ENCODE measurements at regions not wholly inside any gene's neighbourhood (a gene's known extent, or its start where the extent isn't known, plus 50 kb on each side); places are given as distances from the start of the nearest gene placed in this dataset.

- Histone ChIP-seq H3K4me2 (ENCODE audit: insufficient read depth, low read length) (no peak overlapping the region), H4K20me1 (ENCODE audit: insufficient read depth, low read length) (no peaks in the 10 kb centered on the region), H2AFZ (ENCODE audit: low read depth, low read length) (no peak overlapping the region), H3K9me3 (ENCODE audit: insufficient read depth, low read length, severe bottlenecking) (no peaks in the 10 kb centered on the region), H3K4me3 (ENCODE audit: low read depth in 1 of 2, low read length in 2 of 2) (no peak overlapping the region), H3K27ac (ENCODE audit: low read length) (no peak overlapping the region), H3K9ac (ENCODE audit: low read depth, low read length) (no peak overlapping the region), H3K79me2 (ENCODE audit: insufficient read depth, low read length) (no peaks in the 10 kb centered on the region), H3K36me3 (ENCODE audit: insufficient read depth, low read length) (no peaks in the 10 kb centered on the region), H3K4me1 (ENCODE audit: insufficient read depth, low read length) (no peaks in the 10 kb centered on the region), H3K27me3 (ENCODE audit: insufficient read depth, low read length, poor library complexity) (no peaks in the 10 kb centered on the region)
- ATAC-seq (ENCODE audit: insufficient read depth, low read depth) (no peak), DNase-seq (no peak)
- TF ChIP-seq, protein P1, sequence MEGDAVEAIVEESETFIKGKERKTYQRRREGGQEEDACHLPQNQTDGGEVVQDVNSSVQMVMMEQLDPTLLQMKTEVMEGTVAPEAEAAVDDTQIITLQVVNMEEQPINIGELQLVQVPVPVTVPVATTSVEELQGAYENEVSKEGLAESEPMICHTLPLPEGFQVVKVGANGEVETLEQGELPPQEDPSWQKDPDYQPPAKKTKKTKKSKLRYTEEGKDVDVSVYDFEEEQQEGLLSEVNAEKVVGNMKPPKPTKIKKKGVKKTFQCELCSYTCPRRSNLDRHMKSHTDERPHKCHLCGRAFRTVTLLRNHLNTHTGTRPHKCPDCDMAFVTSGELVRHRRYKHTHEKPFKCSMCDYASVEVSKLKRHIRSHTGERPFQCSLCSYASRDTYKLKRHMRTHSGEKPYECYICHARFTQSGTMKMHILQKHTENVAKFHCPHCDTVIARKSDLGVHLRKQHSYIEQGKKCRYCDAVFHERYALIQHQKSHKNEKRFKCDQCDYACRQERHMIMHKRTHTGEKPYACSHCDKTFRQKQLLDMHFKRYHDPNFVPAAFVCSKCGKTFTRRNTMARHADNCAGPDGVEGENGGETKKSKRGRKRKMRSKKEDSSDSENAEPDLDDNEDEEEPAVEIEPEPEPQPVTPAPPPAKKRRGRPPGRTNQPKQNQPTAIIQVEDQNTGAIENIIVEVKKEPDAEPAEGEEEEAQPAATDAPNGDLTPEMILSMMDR (IDR thresholded peaks at IDR 0.05; ENCODE audit: borderline replicate concordance, extremely low read depth, low read length, poor library complexity, severe bottlenecking) = no peak
- no peak for TF ChIP-seq EZH2 (IDR thresholded peaks at IDR 0.05; ENCODE audit: borderline replicate concordance, low read depth, low read length, severe bottlenecking)
Measured at GRCh38 chr6:88513471-88513870, 347.3 kb upstream of the CNR1 start.

GRCh38 chr6:88512951-88513350 is 346.8 kb upstream of the CNR1 start:
- Histone ChIP-seq H3K9me3 (ENCODE audit: insufficient read depth, low read length, severe bottlenecking) (no peaks in the 10 kb centered on the region), H2AFZ (ENCODE audit: low read depth, low read length) (no peak overlapping the region), H3K9ac (ENCODE audit: low read depth, low read length) (no peak overlapping the region), H4K20me1 (ENCODE audit: insufficient read depth, low read length) (no peaks in the 10 kb centered on the region), H3K27me3 (ENCODE audit: insufficient read depth, low read length, poor library complexity) (no peaks in the 10 kb centered on the region), H3K4me3 (ENCODE audit: low read depth in 1 of 2, low read length in 2 of 2) (no peak overlapping the region), H3K4me2 (ENCODE audit: insufficient read depth, low read length) (no peak overlapping the region), H3K27ac (ENCODE audit: low read length) (no peak overlapping the region), H3K4me1 (ENCODE audit: insufficient read depth, low read length) (no peaks in the 10 kb centered on the region), H3K36me3 (ENCODE audit: insufficient read depth, low read length) (no peaks in the 10 kb centered on the region), H3K79me2 (ENCODE audit: insufficient read depth, low read length) (no peaks in the 10 kb centered on the region)
- TF ChIP-seq EZH2 (IDR thresholded peaks at IDR 0.05; ENCODE audit: borderline replicate concordance, low read depth, low read length, severe bottlenecking) = no peak
- TF ChIP-seq, protein P1 (IDR thresholded peaks at IDR 0.05; ENCODE audit: borderline replicate concordance, extremely low read depth, low read length, poor library complexity, severe bottlenecking) = no peak
- DNase-seq = no peak
- no peak for ATAC-seq (ENCODE audit: insufficient read depth, low read depth)

DNA sequence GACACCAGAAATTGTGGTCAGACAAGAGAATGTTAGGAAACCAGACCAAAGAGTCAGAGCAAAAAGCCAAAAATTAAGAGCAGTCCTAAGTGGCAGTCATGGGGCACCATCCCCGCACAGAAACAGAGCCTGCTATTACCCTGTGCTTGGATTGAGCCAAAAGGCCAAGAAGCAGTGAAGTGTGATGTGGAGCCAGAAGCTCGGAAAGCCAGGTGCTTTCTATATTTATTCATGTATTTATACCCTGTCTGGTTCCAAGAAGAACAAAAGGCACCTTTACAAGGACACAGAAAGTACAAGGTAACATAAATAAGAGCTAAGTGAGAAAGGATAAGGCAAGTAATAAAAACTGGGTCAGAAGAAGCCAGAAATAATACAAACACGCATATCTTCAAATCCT is 336.2 kb upstream of the CNR1 start:
- TF ChIP-seq EZH2 (IDR thresholded peaks at IDR 0.05; ENCODE audit: borderline replicate concordance, low read depth, low read length, severe bottlenecking) = no peak
- TF ChIP-seq, protein P1 (IDR thresholded peaks at IDR 0.05; ENCODE audit: borderline replicate concordance, extremely low read depth, low read length, poor library complexity, severe bottlenecking) = no peak
- Histone ChIP-seq H3K79me2 (ENCODE audit: insufficient read depth, low read length) (no peaks in the 10 kb centered on the region), H2AFZ (ENCODE audit: low read depth, low read length) (no peak overlapping the region), H3K36me3 (ENCODE audit: insufficient read depth, low read length) (no peaks in the 10 kb centered on the region), H3K9me3 (ENCODE audit: insufficient read depth, low read length, severe bottlenecking) (peaks cover 5% of the 10 kb centered on the region), H3K27ac (ENCODE audit: low read length) (no peak overlapping the region), H4K20me1 (ENCODE audit: insufficient read depth, low read length) (no peaks in the 10 kb centered on the region), H3K4me2 (ENCODE audit: insufficient read depth, low read length) (no peak overlapping the region), H3K4me3 (ENCODE audit: low read depth in 1 of 2, low read length in 2 of 2) (no peak overlapping the region), H3K27me3 (ENCODE audit: insufficient read depth, low read length, poor library complexity) (no peaks in the 10 kb centered on the region), H3K9ac (ENCODE audit: low read depth, low read length) (no peak overlapping the region), H3K4me1 (ENCODE audit: insufficient read depth, low read length) (no peaks in the 10 kb centered on the region)
- ATAC-seq (ENCODE audit: insufficient read depth, low read depth) (no peak), DNase-seq (no peak)

Measured in DND-41 (cell line).